NCI-H2196 treated with DMSO at 0.1 percent for 48 hours (cell line): ENCODE measurements at regions not wholly inside any gene's neighbourhood (a gene's known extent, or its start where the extent isn't known, plus 50 kb on each side); places are given as distances from the start of the nearest gene placed in this dataset.

Experiments used
- DNase-seq: peaks from one replicate; lab custom pipeline; 2025; ENCODE audit not compliant: unreplicated experiment; lab: John Stamatoyannopoulos, UW

DNA sequence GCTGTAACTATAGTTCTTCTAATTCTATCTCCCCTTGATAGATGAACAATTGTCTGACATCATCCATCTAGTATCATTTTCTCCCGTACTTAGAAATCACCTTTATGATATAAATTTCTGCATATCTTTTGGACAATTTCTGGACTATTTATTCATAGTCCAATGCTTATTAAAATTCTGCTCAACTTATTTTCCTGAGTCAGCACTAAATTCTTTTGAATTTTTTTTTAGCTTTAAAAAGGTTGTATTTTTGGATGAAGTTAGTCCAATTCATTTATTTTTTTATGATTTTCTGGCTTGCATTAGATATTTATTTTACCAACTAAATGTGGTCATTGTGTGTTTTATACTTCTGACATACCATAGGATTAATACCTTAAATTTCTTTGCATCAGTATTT lies 538.5 kb upstream of the DCC start:
- DNase-seq, result no peak

DNA sequence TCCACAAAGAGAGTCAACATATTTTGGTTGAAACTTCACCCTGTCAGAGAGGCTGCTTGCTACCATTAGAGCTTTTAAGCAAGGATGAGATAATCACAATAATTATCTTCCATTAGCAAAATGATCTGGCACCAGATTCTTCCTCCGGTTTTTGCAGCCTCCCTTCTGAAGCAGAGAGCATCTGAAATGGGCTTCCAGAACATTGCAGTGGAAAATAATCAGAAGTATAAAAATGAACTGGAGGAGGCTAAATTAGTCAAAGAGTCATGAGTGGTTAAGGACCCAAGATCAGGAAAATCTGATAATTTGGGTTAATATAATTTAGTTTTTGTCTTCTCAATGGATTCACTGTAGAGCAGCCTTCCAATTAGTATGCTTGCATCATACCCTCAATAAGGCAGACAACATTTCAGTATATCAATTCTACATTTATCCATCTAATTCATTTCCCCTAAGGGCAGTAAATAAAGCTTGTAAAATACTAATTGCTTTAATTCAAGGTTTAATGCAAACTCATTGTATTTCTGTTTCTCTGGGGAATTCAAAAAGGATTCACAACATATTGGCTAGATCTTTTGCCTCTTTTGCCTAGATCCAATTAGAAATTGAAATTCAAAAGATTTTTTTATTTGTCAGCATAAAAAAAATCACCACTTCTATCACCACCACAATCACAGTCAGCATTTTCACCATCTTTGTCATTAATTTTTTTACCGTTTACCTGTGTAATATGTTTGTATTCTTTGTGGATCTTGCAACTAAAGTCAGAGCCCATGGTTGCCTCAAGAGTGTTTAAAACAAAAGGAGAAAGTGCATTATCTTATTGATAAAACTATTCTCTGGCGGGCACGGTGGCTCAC lies 537.2 kb upstream of the DCC start:
- DNase-seq, result no peak

DNA sequence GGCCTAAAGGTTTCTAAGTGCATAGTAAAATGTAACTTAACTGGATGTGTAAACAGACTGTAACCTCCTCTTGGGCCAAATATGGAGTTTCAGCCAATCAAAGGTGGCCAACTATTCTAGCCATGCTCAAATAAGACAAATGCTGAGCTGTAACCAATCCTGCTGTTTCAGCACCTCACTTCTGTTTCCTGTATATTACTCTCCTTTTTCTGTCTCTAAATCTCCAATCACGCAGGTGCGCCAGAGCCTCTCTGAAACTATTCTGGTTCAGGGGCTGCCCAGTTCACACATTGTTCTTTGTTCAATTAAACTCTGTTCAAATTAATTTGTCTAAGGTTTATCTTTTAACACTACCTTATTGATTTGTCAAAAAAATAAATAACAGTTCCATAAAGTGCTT lies 532.7 kb upstream of the DCC start:
- no peak for DNase-seq

DNA sequence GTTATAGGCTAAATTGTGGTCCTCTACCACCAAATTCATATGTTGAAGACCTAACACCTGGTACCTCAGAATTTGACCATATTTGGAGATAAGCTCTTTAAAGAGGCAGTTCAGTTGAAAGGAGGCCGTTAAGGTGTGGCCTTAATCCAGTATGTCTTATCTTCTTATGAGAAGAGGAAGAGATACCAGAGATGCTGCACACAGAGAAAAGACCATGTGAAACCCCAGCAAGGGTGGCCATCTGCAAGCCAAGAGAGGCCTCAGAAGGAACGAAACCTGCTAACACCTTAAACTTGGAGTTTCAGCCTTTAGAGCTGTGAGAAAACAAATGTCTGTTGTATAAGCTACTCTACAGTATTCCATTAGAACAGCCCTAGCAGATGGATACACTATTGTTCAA lies 528.1 kb upstream of the DCC start:
- DNase-seq, result no peak

DNA sequence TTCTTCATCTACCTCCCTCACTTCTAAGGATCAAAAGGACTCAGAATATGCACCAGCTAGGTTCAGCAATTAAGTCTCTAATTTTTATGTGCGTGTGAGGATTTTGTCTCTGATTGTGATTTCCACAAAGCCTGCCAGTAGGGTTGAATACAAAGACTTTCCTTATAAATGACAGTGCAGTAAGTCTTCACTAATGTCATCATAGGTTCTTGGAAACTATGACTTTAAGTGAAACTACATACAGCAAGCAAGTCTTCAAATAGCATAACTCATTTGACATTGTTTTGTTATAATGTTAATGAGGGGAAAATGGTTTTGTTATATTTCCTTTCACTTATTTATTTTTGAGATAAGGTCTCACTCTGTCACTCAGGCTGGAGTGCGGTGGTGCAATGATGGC lies 526.3 kb upstream of the DCC start:
- DNase-seq, result no peak

DNA sequence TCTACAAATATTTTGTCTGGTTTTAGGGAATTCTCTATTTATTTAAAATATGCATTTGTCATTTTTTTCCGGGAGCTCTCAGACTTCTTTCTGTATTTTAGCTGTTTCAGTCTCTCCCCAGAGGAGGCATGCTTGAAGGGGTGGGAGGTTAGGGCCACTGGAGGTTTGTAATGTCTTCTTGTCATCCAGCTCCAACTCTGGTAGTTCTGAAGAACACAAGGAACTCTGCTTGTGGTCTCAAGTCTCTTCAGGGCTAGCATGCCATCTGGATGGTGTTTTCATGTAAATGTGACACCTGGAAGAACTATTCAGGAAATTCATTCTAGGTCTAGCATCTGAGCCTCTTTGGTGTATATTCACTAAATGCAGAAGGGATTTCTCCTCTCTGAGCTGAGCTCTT lies 518.4 kb upstream of the DCC start:
- no peak for DNase-seq

DNA sequence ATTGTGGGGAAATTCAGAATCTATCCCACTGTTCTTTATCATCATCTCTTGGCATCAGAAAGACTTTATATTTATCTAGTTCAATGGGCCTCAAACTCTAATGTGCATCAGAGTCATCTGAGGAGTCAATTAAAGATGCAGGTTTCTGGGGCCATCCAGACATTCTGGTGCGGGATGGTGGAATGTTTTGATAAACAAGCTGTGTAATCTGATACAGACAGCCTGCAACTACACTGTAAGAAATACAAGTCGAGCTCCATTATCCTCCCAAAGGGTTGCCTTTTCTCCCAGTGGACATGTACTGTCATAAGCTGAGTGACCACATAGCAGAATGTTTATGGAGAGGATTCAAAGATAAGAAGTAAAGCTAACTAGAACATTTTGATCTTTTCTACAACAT lies 515.3 kb upstream of the DCC start:
- no peak for DNase-seq

DNA sequence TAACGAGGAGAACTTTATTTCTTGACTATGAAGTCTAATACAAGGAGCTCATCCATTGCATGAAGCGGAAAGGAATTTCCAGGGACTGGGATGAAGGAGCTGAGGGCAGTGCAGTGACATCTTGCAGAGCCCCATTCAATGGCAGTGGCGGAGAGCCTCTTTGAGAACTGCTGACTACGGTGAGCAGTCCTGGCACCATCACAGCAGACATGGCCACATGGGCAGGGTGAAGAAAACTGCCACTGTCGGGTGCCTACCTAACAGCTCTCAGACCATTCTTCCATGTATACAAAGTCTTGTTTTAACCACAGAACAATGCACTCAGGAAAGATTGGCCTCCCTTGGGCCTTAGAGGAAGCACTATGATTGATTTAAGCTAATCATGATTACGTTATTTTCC lies 506.1 kb upstream of the DCC start:
- DNase-seq, result no peak

DNA sequence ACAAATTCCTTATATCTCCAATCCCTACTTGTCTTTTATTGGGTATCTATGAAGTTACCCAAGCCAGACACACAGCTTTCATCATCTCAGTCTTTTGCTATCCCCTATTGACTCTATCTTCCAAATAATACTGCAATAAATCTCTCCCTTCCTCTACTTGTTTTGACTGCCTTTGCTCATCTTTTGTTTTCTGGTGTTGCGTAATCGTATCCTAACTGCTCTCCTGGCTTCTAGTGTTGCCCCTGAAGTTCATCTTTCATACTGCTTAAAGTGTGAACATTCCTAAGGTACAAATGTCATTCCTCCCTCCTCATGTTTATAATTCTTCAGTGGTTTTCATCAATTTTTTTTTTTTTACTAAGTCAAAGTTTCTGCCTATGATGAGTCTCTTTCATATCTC lies 491.3 kb upstream of the DCC start:
- no peak for DNase-seq

DNA sequence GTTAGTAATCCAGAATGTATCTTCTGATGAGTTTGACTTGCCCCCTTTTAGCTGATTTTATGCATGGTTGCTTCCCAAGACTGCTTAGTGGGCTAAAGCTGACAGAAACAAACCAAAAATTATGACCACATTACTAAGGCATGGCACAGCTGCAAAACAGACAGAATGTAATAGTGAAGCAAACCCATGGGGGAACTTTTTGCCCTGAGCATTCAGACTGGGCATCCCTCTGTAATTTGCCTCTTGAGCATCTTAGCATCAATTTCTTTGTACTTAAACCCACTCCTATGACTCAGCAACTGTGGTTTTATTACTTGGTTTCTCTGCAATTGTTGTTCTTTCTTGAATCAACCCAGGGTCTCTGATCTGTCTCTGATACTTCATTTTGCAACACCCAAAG lies 487.3 kb upstream of the DCC start:
- DNase-seq, result no peak

DNA sequence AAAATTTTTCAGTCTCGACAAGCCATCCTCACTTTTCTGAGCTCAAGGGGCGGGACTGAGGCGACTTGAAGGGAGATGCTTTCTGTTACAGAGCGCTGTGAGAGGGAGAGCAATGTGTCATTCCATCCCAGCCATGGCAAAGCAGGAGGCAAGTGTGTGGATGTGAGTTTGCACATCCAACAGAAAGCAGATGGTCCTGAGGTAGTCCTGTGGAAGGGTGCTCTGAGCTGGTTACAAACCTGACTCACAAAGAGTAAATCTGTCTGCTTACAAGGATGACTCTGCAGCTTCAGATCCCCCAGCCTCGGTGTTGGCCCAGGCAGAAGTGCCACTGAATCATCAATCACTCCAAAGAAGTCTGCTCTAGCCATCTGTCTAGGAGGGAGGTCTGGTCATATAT lies 482.0 kb upstream of the DCC start:
- no peak for DNase-seq

DNA sequence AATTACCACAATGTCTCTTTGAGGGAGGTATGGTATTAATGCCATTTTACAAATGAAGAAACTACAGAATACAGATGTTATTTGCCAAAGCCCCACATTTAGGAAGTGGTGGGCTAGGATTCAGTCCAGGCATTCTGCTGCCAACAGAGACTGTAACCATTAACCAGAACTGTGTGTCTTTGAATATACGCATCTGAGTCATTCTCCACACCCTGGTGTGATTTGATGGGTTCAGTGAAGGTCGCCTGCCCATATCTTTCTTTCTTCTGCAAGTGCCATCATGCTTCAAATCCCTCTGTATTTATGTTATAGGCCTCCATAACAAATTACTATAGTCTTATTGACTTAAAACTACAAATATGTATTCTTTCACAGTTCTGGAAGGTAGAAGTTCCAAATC lies 479.0 kb upstream of the DCC start:
- DNase-seq, result no peak

DNA sequence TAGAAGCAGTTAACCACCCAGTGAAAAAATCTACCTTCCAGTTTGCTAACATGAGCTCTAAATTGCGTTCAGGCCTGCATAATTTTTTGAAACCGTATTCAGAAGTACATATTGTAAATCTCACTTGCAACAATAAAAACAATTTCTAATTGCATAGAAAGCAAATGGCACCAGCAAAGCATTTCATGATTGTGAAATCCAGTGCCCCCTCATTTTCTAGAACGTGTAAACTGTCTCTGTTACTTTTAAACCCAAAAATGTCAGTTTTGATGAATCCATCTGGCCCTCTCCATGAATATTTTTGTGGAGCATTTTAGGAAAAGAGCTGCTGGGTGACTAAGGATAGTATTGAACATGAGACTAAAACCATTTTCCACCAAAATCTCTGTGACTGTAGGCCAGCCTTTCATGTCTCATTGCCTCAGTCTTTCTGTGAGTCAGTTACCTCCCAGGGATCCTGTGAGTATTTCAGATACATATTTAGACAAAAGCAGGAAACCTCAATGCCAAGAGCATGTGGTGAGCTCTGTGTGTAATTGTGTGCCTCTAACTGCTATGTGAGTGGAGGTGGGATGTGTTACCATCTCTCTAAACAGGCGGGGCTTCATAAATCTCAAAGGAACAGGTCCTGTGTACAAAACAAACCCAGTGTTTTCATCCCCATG lies 477.8 kb upstream of the DCC start:
- no peak for DNase-seq

DNA sequence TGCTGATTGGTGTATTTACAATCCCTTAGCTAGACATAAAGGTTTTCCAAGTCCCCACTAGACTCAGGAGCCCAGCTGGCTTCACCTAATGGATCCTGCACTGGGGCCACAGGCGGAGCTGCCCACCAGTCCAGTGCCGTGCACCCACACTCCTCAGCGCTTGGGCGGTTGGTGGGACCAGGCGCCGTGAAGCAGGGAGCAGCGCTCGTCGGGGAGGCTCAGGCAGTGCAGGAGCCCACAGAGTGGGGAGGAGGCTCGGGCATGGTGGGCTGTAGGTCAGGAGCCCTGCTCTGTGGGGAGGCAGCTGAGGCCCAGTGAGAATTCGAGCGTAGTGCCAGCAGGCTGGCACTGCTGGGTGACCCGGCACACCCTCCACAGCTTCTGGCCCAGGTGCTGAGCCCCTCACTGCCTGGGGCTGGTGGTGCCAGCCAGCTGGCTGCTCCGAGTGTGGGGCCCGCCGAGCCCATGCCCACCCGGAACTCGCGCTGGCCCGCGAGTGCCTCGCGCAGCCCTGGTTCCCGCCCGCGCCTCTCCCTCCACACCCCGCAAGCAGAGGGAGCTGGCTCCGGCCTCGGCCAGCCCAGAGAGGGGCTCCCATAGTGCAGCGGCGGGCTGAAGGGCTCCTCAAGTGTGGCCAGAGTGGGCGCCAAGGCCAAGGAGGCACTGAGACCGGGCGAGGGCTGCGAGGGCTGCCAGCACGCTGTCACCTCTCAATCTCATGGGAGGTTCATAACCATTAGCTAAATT lies 475.6 kb upstream of the DCC start:
- DNase-seq, result no peak

DNA sequence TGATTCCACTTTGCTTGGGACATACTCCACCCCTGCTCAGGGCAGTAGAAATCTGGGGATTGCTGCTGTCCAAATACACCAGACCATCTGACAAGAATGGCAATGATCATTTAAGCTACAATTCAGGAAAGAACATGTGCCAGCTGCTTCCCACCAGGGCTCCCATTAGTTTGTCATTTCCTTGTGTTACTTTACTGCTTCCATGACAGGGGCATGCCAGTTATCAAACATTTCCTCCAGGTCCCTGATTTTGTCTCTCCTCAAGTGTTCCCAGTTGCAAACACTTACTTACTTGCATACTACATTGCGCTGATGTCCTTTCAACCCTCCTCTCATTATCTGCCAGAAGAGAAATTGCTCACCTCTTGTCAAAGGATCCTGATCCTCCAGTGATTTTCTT lies 474.5 kb upstream of the DCC start:
- DNase-seq, result no peak

DNA sequence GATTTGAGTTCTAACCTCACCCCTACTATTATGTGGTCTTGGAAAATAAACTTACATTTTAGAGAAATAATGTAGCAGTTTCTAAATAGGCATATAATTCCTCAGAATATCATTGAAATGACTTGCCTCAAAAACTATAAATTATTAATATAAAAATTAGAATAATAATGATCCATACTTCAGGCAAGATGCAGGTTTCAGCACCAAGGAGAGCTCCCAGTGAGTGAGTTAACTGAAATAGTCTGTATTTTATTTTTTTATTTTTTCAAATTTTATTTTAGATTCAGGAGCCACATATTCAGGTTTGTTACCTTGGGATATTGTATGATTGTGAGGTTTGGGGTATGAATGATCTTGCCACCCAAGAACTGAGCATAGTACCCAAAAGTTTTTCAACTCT lies 472.2 kb upstream of the DCC start:
- no peak for DNase-seq

DNA sequence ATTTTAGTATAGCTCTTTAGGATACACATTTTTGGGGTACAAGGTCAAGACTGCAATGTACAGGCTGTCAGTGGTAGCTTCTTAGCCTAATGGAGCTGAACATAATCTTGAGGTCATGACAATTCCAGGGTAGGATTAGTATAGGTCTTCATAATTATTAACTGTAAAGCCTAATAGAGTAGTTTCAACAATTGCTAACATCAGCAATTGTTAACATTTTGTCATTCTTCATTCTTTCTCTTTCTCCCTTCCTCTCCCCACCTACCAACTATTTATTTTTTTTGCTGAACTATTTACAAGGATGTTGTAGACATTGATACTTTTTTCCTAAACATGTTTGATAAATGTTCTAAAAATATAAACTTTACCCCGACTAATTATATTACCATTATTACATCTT lies 461.3 kb upstream of the DCC start:
- DNase-seq, result no peak

DNA sequence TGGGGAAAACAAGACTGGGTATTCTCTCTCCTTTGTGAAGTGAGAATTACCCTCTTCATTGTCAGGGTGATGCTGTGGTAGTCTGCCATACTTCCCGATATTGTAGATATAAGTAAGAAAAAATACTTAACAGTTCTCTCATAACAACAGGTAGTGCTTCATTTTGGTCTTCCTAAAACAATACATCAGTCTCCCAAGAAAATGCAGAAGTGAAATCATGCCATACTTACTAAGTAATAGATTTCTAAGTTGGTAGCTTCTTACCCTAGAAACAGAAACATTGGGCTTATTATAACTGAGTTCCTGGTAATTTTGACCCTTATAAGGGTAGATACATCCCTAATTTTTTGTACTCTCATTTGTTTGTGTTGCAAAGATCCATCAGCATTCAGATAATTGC lies 460.7 kb upstream of the DCC start:
- no peak for DNase-seq

DNA sequence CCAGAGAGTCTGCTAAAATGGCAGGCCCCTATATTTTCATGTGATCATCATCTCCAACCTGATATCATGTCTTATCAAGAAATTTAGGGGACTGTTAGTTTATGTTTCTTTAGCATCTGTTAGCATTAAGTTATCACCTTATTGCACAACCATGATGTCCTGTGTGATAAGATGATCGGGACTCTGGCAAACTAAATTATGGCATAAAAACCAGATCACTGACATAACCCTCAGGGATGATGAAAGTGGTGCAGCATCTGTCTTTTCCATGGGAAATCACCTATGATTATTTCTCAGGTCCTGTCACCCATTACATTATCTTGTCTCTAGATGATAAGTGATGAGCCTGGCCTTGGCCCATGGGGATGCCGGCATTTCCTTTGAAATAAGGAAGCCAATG lies 458.6 kb upstream of the DCC start:
- DNase-seq, result no peak

DNA sequence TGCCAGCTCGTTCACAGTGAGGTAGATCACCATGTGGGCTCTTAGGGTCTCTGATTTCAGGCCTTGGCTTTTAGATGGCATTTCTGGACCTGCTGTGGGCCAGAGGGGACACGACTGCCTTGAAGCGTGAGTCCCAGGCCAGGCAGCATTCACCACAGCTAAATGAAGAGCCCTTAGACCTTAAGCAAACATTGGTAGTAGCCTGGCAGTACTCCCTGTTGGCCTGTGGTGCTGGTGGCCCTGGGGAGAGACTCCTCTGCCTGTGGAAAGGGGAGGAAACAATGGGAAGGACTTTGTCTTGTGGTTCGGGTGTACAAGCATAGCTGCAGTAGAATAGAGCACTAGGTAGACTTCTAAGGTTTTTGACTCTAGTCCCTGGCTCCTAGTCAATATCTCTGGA lies 456.0 kb upstream of the DCC start:
- no peak for DNase-seq

DNA sequence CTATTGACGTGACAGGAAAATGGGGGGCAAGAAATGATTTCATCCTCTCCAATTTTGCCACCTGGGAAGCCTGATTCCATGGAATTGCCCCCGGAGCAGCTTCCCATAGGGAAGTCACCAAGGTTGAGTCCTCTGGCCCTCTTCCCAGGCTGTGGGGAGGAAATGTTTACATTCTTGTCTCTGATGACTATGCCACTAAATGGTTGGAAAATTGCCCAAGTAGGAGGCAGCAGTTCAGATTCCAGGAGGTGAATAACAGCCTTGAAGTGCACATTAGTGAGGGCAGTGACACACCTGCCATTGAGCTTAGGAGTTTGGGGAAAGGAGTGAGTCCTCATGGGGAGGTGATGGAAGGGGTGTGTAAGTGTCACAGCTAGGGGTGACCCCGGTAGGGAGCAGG lies 449.2 kb upstream of the DCC start:
- DNase-seq, result no peak

DNA sequence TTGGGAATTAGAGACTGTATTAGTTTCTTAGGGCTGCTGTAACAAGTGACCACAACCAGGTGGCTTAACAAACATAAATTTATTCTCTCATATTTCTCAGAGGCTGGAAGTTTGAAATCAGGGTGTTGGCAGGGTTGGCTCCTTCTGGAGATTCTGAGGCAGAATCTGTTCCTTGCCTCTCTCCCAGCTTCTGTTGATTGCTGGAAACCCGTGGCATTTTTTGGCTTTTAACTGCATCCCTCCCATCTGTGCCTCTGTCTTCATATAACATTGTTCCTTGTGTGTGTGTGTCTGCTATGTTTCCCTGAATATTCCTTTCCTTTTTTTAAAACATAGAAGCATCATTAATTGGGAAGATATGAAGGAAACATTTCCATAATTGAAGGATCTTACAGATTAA lies 448.1 kb upstream of the DCC start:
- no peak for DNase-seq
